SK-N-SH (cell line): ENCODE measurements at regions not wholly inside any gene's neighbourhood (a gene's known extent, or its start where the extent isn't known, plus 50 kb on each side); places are given as distances from the start of the nearest gene placed in this dataset.
"Not testable (repeated sequence)": the region's sequence is repeated elsewhere in the genome, so short reads cannot be mapped to it uniquely, and the experiment has no call there.

Experiments
- CTCF ChIA-PET: fragments of 300-600, 350-600 bp; formaldehyde crosslinking; extraction: SDS; loops from one replicate; lab custom pipeline; 2021; lab: Yijun Ruan, JAX
- POLR2A ChIA-PET: fragments of 350-600 bp; sonication (Branson Sonifier 250); formaldehyde crosslinking; extraction: SDS; loops from one replicate; lab custom pipeline; 2020; ENCODE audit warnings: antibody characterized with exemption, inconsistent platforms; lab: Yijun Ruan, JAX
- DNase-seq: peaks from one replicate; pipeline ENCODE4 v3.0.0; 2012
- H2AFZ ChIP-seq: fragments of 200-600 bp; sonication (generic); 2 replicates; pipeline ENCODE4 v1.8.1; 2016; ENCODE audit warnings: antibody characterized with exemption, mild to moderate bottlenecking, low read depth
- H3F3A ChIP-seq: fragments of 200-600 bp; sonication (generic); replicated peaks from 2 replicates; pipeline ENCODE3; 2016; ENCODE audit warnings: antibody characterized with exemption, mild to moderate bottlenecking; ENCODE audit not compliant: insufficient read depth
- H3K27ac ChIP-seq, 2 experiments: fragments of 200-500 bp in 1 of 2; fragments of 200-600 bp in 1 of 2; sonication (Bioruptor generic) in 1 of 2; sonication (generic), shearing (Covaris generic) in 1 of 2; 2 replicates each; pipeline versions ENCODE4 v1.5.1 to v1.6.1; 2014 to 2016; ENCODE audit warnings: low read depth in 2 of 2, inconsistent platforms in 1 of 2, low read length in 1 of 2, mild to moderate bottlenecking in 1 of 2, mixed read lengths in 1 of 2
- H3K27me3 ChIP-seq: fragments of 200-600 bp; sonication (generic), shearing (Covaris generic); 2 replicates; pipeline ENCODE4 v1.6.1; 2016; ENCODE audit warnings: mixed run types; ENCODE audit not compliant: insufficient read depth
- H3K36me3 ChIP-seq, 2 experiments: fragments of 200-500 bp in 1 of 2; fragments of 200-600 bp in 1 of 2; sonication (Bioruptor generic) in 1 of 2; sonication (generic) in 1 of 2; replicated peaks in 1 of 2; 2 replicates each; pipeline versions ENCODE3 to v1.5.1; 2014 to 2016; ENCODE audit warnings: low read length in 1 of 2, mild to moderate bottlenecking in 1 of 2; ENCODE audit not compliant: insufficient read depth in 2 of 2, control insufficient read depth in 1 of 2
- H3K4me1 ChIP-seq, 2 experiments: fragments of 200-500 bp in 1 of 2; fragments of 200-600 bp in 1 of 2; sonication (Bioruptor generic) in 1 of 2; sonication (generic), shearing (Covaris generic) in 1 of 2; 2 replicates each; pipeline versions ENCODE4 v1.5.1 to v1.6.1; 2014 to 2016; ENCODE audit warnings: low read depth in 1 of 2, low read length in 1 of 2, mixed run types in 1 of 2; ENCODE audit not compliant: insufficient read depth in 2 of 2, control insufficient read depth in 1 of 2
- H3K4me2 ChIP-seq: fragments of 200-600 bp; sonication (generic), shearing (Covaris generic); 2 replicates; pipeline ENCODE4 v1.6.1; 2017; ENCODE audit warnings: mixed run types
- H3K4me3 ChIP-seq, 2 experiments: fragments of 200-500 bp in 1 of 2; fragments of 200-600 bp in 1 of 2; sonication (Bioruptor generic) in 1 of 2; sonication (generic), shearing (Covaris generic) in 1 of 2; 2 replicates each; pipeline versions ENCODE4 v1.5.1 to v1.8.1; 2014 to 2016; ENCODE audit warnings: low read depth in 2 of 2, inconsistent platforms in 1 of 2, low read length in 1 of 2, mild to moderate bottlenecking in 1 of 2, mixed read lengths in 1 of 2, moderate library complexity in 1 of 2
- H3K79me2 ChIP-seq: fragments of 200-600 bp; sonication (generic); 2 replicates; pipeline ENCODE4 v1.8.1; 2017; ENCODE audit warnings: mild to moderate bottlenecking; ENCODE audit not compliant: insufficient read depth
- H3K9ac ChIP-seq: fragments of 200-600 bp; sonication (generic); 2 replicates; pipeline ENCODE4 v1.6.1; 2017; ENCODE audit warnings: mixed run types
- H3K9me2 ChIP-seq: fragments of 200-600 bp; sonication (generic); 2 replicates; pipeline ENCODE4 v1.6.1; 2017; ENCODE audit warnings: mixed run types
- H3K9me3 ChIP-seq: fragments of 200-600 bp; sonication (generic); 2 replicates; pipeline ENCODE4 v1.6.1; 2017; ENCODE audit warnings: mixed run types, mild to moderate bottlenecking, moderate library complexity
- H4K20me1 ChIP-seq: fragments of 200-600 bp; sonication (generic); 2 replicates; pipeline ENCODE4 v1.6.1; 2017; ENCODE audit warnings: mild to moderate bottlenecking, mixed run types; ENCODE audit not compliant: insufficient read depth
- CHD2 ChIP-seq: fragments of 150-350 bp; IDR thresholded peaks from 2 replicates; pipeline ENCODE4 v1.6.1; 2018; ENCODE audit warnings: low read length; ENCODE audit not compliant: partially characterized antibody
- FOXM1 ChIP-seq: IDR thresholded peaks from 2 replicates; pipeline ENCODE4 v1.4.0; 2012; ENCODE audit warnings: low read depth, mild to moderate bottlenecking
- GABPA ChIP-seq: IDR thresholded peaks from 2 replicates; pipeline ENCODE4 v1.4.0; 2012; ENCODE audit warnings: low read depth, mild to moderate bottlenecking
- JUND ChIP-seq: IDR thresholded peaks from 2 replicates; pipeline ENCODE4 v1.4.0; 2012
- MAX ChIP-seq: IDR thresholded peaks from 2 replicates; pipeline ENCODE4 v1.4.0; 2012; ENCODE audit warnings: low read depth
- NRF1 ChIP-seq: IDR thresholded peaks from 2 replicates; pipeline ENCODE4 v1.6.1; 2012; ENCODE audit warnings: low read depth, mild to moderate bottlenecking, low read length
- RCOR1 ChIP-seq: fragments of 150-350 bp; IDR thresholded peaks from 2 replicates; pipeline ENCODE4 v1.6.1; 2017; ENCODE audit warnings: antibody characterized with exemption, low read length
- TEAD4 ChIP-seq: IDR thresholded peaks from 2 replicates; pipeline ENCODE4 v1.4.0; 2012; ENCODE audit warnings: mild to moderate bottlenecking, borderline replicate concordance; ENCODE audit not compliant: insufficient read depth
- USF1 ChIP-seq: IDR thresholded peaks from 2 replicates; pipeline ENCODE4 v1.4.0; 2012; ENCODE audit warnings: low read depth, borderline replicate concordance
- WGBS: methylation state at CpG from one replicate; pipeline ENCODE4 v1.1.6; 2017; ENCODE audit warnings: low lambda C conversion rate; 5-methylcytosine and 5-hydroxymethylcytosine counted together

- POLR2A ChIA-PET, result no interaction called here
- no peak overlapping the region for H3K4me3 ChIP-seq
- no peaks in the 10 kb centered on the region for H4K20me1 ChIP-seq
- H3K79me2 ChIP-seq, result no peaks in the 10 kb centered on the region
- no peak overlapping the region for H3K9ac ChIP-seq
- H3K27me3 ChIP-seq, result no peaks in the 10 kb centered on the region
- H3F3A ChIP-seq, result no peaks in the 10 kb centered on the region
- no peaks in the 10 kb centered on the region for H3K9me2 ChIP-seq
- peaks cover 5 to 10% of the 10 kb centered on the region in 2 experiments; a peak in 3 of 4 replicates for H3K4me1 ChIP-seq
- TF ChIP-seq CHD2 (no peak), FOXM1 (no peak), RCOR1 (no peak), NRF1 (no peak)
- H3K36me3 ChIP-seq, result no peaks in the 10 kb centered on the region
- CTCF ChIA-PET, result no interaction called here
- H3K9me3 ChIP-seq, result no peaks in the 10 kb centered on the region
- WGBS, result 58% methylated on average over 1 of the region's 1 CpG
- DNase-seq, result no peak
- no peak overlapping the region; a peak in 1 of 4 replicates for H3K27ac ChIP-seq
- H2AFZ ChIP-seq, result peak overlapping the region; percentile 61; the same call in 1 of the 2 replicates
- no peak overlapping the region for H3K4me2 ChIP-seq
Measured at GRCh38 chr21:28066076-28066475, 926.6 kb downstream of the LTN1 start.

- ChIA-PET POLR2A (no interaction called here), CTCF (interaction anchor here (0.7 to 1.5 kb wide), 4 partner anchors 681 to 1218 kb away, joined by 3 read pairs; no protein-coding TSS in a partner anchor)
- no peaks in the 10 kb centered on the region for H3K36me3 ChIP-seq
- DNase-seq, result no peak
- TF ChIP-seq MAX (no peak), GABPA (no peak), TEAD4 (no peak), USF1 (no peak), JUND (no peak)
- H3K4me3 ChIP-seq, result no peak overlapping the region
- no peaks in the 10 kb centered on the region for H3K27me3 ChIP-seq
- H4K20me1 ChIP-seq, result no peaks in the 10 kb centered on the region
- no peaks in the 10 kb centered on the region for H3K9me3 ChIP-seq
- H3F3A ChIP-seq, result no peaks in the 10 kb centered on the region
- H3K79me2 ChIP-seq, result no peaks in the 10 kb centered on the region
- H3K9me2 ChIP-seq, result no peaks in the 10 kb centered on the region
- WGBS, result 84% methylated on average over 6 of the region's 6 CpGs
- peaks cover 0 to 3% of the 10 kb centered on the region in 2 experiments; a peak in 2 of 4 replicates for H3K4me1 ChIP-seq
- no peak overlapping the region for H3K4me2 ChIP-seq
- H2AFZ ChIP-seq, result no peak overlapping the region
- H3K9ac ChIP-seq, result no peak overlapping the region
- H3K27ac ChIP-seq, result no peak overlapping the region
Measured at GRCh38 chr21:28063241-28064216, 929.1 kb downstream of the LTN1 start.

- WGBS, result 78% methylated on average over 1 of the region's 1 CpG
- POLR2A ChIA-PET, result not testable (repeated sequence)
Measured at GRCh38 chr21:28052956-28053355, 939.7 kb downstream of the LTN1 start.

More at GRCh38 chr21:28052956-28053355, 939.7 kb downstream of the LTN1 start:
- H2AFZ ChIP-seq, H4K20me1 ChIP-seq, H3F3A ChIP-seq, H3K27ac ChIP-seq, H3K9me3 ChIP-seq, DNase-seq, H3K4me3 ChIP-seq, H3K4me1 ChIP-seq, H3K27me3 ChIP-seq, H3K36me3 ChIP-seq, H3K9me2 ChIP-seq, H3K4me2 ChIP-seq, H3K9ac ChIP-seq, H3K79me2 ChIP-seq: not testable (repeated sequence)
- CTCF ChIA-PET, result interaction anchor here (1.2 kb wide), 1 partner anchor 1202 kb away, joined by 7 read pairs; no protein-coding TSS in a partner anchor
